ENCODE measurements at regions not wholly inside any gene's neighbourhood (a gene's known extent, or its start where the extent isn't known, plus 50 kb on each side); places are given as distances from the start of the nearest gene placed in this dataset.
"Not testable (repeated sequence)": the region's sequence is repeated elsewhere in the genome, so short reads cannot be mapped to it uniquely, and the experiment has no call there.

GRCh38 chr14:22491683-22492621 is 97.1 kb downstream of the DAD1 start:
- no peak for DNase-seq

GRCh38 chr14:22491053-22491452 is 98.0 kb downstream of the DAD1 start:
- DNase-seq: not testable (repeated sequence)

GRCh38 chr14:22489957-22490950 is 98.8 kb downstream of the DAD1 start:
- DNase-seq: no peak

- DNase-seq: no peak
Observed at GRCh38 chr14:22489244-22489545, 99.8 kb downstream of the DAD1 start.

- DNase-seq: no peak
Observed at GRCh38 chr14:22488522-22489243, 100.3 kb downstream of the DAD1 start.

- no peak for DNase-seq
Observed at GRCh38 chr14:22487941-22488340, 101.1 kb downstream of the DAD1 start.

- no peak for DNase-seq
Observed at GRCh38 chr14:22487401-22487800, 101.6 kb downstream of the DAD1 start.

- DNase-seq: no peak
Observed at GRCh38 chr14:22486675-22487074, 102.3 kb downstream of the DAD1 start.

GRCh38 chr14:22485649-22486048 is 103.4 kb downstream of the DAD1 start:
- no peak for DNase-seq

GRCh38 chr14:22485178-22485577 is 103.8 kb downstream of the DAD1 start:
- DNase-seq: no peak

- DNase-seq: no peak
Observed at GRCh38 chr14:22484632-22485031, 104.4 kb downstream of the DAD1 start.

GRCh38 chr14:22483863-22484593 is 105.0 kb downstream of the DAD1 start:
- no peak for DNase-seq

- no peak for DNase-seq
Observed at GRCh38 chr14:22482782-22483553, 106.1 kb downstream of the DAD1 start.

- DNase-seq: no peak
Observed at GRCh38 chr14:22482085-22482694, 106.8 kb downstream of the DAD1 start.

GRCh38 chr14:22481546-22481945 is 107.5 kb downstream of the DAD1 start:
- DNase-seq: no peak

- no peak for DNase-seq
Observed at GRCh38 chr14:22479776-22480464, 109.1 kb downstream of the DAD1 start.

- DNase-seq: no peak
Observed at GRCh38 chr14:22479132-22479531, 109.9 kb downstream of the DAD1 start.

GRCh38 chr14:22478670-22479069 is 110.4 kb downstream of the DAD1 start:
- DNase-seq: no peak

- DNase-seq: no peak
Observed at GRCh38 chr14:22478247-22478646, 110.8 kb downstream of the DAD1 start.

- DNase-seq: no peak
Observed at GRCh38 chr14:22477569-22478194, 111.3 kb downstream of the DAD1 start.
